ENCODE measurements at regions not wholly inside any gene's neighbourhood (a gene's known extent, or its start where the extent isn't known, plus 50 kb on each side); places are given as distances from the start of the nearest gene placed in this dataset.

GRCh38 chr2:82538590-82539279 is 1920.3 kb downstream of the SUCLG1 start:
- DNase-seq, result no peak

DNA sequence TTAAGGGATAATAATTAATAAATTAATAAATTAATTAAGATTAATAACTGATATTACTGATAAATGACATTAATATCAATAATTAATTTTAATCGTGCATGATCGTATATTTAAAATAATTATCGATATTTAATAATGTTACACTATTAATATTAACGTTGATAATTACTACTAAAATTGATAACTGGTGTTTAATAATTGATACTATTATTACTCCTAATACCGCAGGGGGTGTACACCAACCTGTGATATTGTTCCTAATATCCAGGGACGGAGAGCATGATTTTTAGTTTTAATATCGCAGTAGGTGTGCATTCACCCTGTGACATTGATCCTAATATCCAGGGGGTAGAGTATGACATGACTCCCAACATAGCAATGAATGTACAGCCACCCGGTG is 1930.8 kb downstream of the SUCLG1 start:
- DNase-seq, result no peak

- no peak for DNase-seq
These were observed 1932.0 kb downstream of the SUCLG1 start for GRCh38 chr2:82527124-82527523.

GRCh38 chr2:82526277-82526676 is 1932.8 kb downstream of the SUCLG1 start:
- DNase-seq, result no peak

GRCh38 chr2:82525744-82526143 is 1933.3 kb downstream of the SUCLG1 start:
- no peak for DNase-seq

- DNase-seq, result no peak
These were observed 1934.3 kb downstream of the SUCLG1 start for GRCh38 chr2:82524826-82525225.

GRCh38 chr2:82511894-82512293 is 1947.2 kb downstream of the SUCLG1 start:
- DNase-seq, result no peak

- DNase-seq, result no peak
These were observed 1950.4 kb downstream of the SUCLG1 start for GRCh38 chr2:82508702-82509101.

DNA sequence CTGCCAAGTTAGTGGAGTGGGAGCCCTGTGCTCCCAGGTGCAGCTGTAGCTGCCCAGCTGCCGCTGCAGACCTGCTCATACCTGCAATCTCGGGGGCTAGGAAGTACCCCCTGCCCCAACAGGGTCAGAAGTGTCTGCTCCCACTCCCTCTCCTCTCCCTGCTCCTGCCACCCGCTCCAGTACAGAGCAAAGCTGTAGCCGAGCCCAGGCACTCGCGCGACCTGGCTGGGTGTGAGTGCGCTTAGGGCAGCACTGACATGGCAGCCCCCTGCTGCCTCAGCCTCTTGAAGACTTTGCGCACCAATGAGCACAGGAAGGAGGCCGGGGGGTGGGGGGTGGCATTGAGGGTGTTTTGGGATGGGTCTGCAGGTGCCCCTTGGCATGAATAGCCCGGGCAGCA is 1951.4 kb downstream of the SUCLG1 start:
- no peak for DNase-seq

GRCh38 chr2:82501217-82501616 is 1957.9 kb downstream of the SUCLG1 start:
- DNase-seq, result no peak

DNA sequence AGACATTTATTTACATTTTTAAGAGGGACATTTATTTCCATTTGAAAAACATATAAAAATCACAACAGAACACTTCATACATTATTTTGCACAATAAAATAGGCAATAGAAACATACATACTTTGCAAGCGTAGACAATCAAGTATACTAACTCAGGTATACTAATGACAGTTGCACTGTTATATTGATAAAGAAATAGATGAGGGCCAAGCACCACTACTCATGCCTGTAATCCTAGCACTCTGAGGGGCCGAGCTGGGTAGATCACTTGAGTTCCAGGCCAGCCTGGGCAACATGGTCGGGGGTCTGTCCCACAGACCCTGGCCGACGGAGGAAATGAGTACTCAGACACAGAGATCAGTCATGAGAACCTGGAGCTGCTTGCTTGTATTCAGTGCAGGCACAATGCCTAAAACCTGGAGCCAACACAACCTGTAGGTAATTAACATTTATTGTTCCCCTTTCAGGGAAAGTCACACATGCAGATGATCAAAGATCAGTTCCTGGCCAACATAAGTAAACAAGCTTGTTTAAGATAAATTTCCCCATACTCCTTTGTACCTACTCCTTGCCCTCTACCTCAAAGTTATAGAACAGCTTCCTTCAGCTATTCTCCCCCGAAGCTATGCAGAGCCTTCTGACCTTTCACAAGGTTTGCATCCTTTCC is 1960.2 kb downstream of the SUCLG1 start:
- DNase-seq, result no peak

- no peak for DNase-seq
These were observed 1964.3 kb downstream of the SUCLG1 start for GRCh38 chr2:82494739-82495138.

- DNase-seq, result no peak
These were observed 1967.5 kb downstream of the SUCLG1 start for GRCh38 chr2:82491591-82491990.

GRCh38 chr2:82487354-82487753 is 1971.7 kb downstream of the SUCLG1 start:
- no peak for DNase-seq

DNA sequence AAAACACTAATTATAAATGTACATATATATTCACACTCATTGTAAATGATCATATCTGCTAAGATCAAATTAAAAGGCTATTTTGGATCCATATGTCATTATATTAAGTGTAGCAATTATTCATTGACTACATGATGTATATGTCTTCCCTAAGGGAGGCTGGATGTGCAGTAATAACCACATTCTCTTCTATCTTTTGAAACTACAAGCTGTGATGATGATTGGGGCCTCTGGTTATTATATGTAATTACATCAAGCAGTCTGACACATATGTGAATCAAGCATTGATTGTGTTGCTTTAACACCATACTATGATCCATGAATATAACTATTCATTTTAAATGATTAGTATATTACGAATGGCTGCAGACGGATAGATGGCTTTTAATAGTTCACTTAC is 1973.4 kb downstream of the SUCLG1 start:
- no peak for DNase-seq

- DNase-seq, result no peak
These were observed 1977.9 kb downstream of the SUCLG1 start for GRCh38 chr2:82481207-82481606.

DNA sequence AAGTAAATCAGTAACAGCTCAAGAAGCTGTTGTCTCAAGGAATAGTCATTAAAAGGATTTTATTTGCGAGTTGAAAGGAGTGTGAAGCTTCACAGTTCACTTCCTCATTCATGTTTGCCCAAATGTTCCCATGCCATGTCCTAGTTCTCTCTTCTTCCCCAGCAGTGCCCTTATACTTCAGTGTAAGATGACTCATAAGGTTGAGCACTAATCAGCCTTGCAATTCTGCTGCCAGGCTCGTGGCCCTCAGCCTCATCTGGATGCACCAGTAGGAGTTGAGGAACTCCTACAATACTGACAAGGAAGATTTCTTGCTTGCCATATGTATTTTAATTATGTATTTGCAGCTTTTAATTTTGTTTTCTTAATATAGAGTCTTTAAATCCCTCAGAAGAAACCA is 1980.4 kb downstream of the SUCLG1 start:
- DNase-seq, result no peak

GRCh38 chr2:82476094-82476493 is 1983.0 kb downstream of the SUCLG1 start:
- DNase-seq, result no peak

DNA sequence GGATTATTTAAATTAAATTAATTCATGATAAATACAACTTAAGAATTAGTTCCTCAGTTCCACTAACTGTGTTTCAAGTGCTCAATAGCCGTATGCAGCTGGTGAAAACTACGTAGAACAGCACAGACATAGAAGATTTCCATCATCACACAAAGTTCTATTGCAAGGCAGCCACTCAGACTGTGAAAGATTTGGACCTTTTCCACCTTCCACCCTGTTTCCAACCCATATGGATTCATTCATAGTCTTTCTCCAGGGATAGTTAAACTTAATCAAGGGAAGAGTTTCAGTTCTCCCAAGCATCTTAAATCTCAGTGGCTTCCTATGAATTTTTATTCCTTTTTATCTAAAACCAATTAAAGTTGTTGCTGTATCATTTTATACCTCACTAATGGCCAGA is 2030.8 kb downstream of the SUCLG1 start:
- no peak for DNase-seq

DNA sequence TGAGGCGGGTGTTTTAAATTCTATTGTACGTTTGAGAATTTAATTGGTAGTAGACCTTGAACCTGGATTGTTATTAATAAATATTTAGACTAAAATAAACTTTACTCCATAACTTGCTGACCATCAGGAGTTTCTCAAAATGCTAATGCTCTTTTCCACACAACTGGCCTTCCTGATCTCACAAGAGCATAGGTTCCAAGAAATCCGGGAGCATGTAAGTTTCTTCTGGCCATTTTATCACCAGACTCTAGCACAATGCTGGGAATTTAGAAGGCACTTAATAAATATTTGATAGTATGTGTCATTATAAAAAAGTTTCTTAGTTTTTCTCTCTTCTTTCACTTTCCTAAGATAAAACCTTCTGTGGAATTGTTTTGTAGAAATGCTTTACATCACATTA is 2047.1 kb downstream of the SUCLG1 start:
- DNase-seq, result no peak

DNA sequence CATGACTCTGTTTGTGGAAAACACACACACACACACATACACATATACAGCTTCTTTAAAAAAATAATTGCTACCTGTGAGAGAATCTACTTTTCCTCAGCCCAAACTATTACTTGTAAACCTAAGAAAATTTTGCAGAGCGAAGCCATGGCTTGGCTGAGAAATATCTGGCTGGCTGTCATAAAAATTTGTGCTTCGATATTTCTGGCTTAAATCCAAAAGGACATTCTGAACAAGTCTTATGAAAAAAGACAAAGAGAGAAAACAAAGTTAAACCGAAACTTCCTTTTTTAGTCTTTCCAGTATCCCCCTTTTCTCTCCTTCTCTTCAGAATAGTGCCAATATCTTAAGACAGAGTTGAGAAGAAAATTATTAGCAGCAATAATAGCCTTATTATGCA is 2048.0 kb downstream of the SUCLG1 start:
- no peak for DNase-seq

DNA sequence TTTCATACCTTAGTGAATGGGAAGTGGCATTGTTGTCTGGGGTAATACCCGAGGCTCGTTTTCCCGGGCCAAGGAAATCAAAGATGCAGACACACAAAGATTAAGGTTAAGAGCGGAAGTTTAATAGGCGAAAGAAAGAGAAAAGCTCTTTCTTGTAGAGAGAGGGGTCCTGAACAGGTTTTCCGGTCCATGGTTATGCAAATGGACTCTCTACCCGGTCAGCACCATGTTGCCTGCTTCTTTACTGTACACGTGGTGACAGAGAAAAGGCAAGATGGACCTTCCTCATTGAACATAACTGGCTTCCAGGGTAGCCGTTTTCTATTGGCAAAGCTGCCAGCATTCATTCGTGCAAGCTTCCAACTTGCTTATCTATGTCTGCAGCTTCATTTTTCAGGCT is 2063.5 kb downstream of the SUCLG1 start:
- no peak for DNase-seq

DNA sequence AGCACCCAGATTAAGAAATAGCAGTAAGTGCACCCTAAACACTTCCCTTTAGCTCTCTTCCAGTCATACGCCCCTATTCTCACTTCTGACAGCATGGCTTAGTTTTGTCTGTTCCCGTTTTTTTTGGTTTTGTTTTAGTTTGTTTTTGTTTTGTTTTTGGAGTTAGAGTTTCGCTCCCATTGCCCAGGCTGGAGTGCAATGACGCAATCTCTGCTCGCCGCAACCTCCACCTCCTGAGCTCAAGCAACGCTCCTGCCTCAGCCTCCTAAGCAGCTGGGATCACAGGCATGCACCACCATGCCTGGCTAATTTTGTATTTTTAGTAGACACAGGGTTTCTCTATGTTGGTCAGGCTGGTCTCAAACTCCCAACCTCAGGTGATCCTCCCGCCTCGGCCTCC is 2067.7 kb downstream of the SUCLG1 start:
- DNase-seq, result no peak

GRCh38 chr2:82355622-82356021 is 2051.1 kb upstream of the LRRTM1 start:
- no peak for DNase-seq

DNA sequence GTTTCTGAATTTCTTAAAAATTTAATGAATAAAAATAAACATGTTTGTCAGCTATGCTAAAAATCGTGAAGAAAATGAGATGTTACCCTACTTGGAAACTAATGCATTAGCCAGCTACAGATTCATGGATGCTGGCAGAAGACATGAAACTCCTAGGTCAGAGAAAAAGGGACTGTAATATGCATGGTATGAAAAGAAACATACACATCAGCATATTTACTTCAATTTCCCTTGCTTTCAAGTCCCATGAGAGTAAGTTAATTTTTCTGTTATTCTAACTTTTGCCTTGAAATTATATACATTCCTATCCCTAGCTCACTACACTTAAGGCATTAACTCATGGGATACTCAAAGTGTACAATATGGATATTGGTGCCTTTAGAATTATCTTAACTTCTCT is 2041.4 kb upstream of the LRRTM1 start:
- DNase-seq, result no peak

All from GDM1 (cell line).